ENCODE measurements at regions not wholly inside any gene's neighbourhood (a gene's known extent, or its start where the extent isn't known, plus 50 kb on each side); places are given as distances from the start of the nearest gene placed in this dataset.

DNA sequence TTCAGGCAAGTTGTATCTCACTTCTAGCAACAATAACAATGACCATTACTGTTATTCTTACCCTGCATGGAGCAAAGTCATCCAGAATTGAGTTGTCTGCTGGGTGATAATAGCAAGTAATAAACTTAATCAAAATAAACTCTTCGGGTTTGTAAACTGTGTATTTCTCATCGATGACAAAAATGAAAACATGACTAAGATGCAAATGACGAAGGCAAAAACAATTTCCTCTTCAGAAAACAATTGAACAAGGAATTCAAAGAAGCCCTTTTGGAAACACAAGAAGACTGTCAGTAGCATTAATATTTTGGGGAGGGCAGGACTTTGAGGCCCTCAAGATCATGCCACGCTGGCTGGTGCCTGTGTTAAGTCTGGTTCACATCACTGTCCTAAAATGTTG, 232.0 kb downstream of the BTG1 start:
- Mint-ChIP-seq H3K9me3 (peaks cover 9% of the 10 kb centered on the region), H3K4me3 (no peak overlapping the region), H3K4me1 (no peaks in the 10 kb centered on the region), H3K27me3 (no peaks in the 10 kb centered on the region), H3K27ac (no peak overlapping the region), H3K36me3 (ENCODE audit: low read depth) (no peaks in the 10 kb centered on the region)
- no peak for DNase-seq
- ChIA-PET CTCF (interaction anchor here (1.0 kb wide), 1 partner anchor 11 kb away, joined by 3 read pairs; no protein-coding TSS in a partner anchor), POLR2A (no interaction called here)

DNA sequence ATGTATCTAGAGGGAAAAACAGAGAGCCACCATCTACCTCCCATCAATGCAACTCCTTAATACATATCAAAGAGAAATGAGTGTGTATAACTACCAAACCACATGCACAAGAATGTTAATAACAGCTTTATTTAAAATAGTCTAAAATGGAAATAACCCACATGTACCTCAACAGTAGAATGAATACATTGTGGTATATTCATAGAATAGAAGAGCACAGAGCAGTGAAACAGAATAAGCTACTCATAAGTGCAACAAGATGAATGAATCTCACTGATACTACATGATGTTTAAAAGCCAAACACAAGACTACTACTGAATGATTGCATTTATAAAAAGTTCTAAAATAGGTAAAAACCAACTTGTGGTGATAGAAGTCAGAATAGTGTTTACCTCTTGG, 232.5 kb downstream of the BTG1 start:
- POLR2A ChIA-PET, result no interaction called here
- CTCF ChIA-PET, result interaction anchor here (1.0 kb wide), 1 partner anchor 12 kb away, joined by 3 read pairs; no protein-coding TSS in a partner anchor

DNA sequence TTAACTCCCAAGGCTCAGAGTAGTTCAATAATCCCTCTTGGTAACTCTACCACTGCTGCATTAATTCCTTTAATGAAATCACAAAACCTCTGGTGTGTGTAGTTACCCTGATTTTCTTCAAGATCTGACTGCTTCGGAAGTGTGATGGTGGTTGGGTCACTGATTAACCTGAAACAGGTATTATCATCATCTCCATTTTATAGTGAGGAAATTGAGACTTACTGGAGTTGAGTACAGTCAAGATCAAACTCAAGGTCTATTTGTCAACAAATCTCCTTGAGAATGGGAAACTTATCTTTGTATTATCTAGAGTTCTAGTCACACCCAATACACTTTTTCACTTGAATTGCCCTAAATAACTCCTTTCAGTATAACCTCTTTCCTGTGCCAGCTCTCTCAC, 233.5 kb downstream of the BTG1 start:
- CTCF ChIA-PET, result no interaction called here
- no peaks in the 10 kb centered on the region for H3K4me1 Mint-ChIP-seq
- H3K4me3 Mint-ChIP-seq, result no peak overlapping the region
- POLR2A ChIA-PET, result no interaction called here
- H3K36me3 Mint-ChIP-seq (ENCODE audit: low read depth), result no peaks in the 10 kb centered on the region
- no peaks in the 10 kb centered on the region for H3K27me3 Mint-ChIP-seq
- no peak for DNase-seq
- no peak overlapping the region for H3K27ac Mint-ChIP-seq
- peaks cover 16% of the 10 kb centered on the region for H3K9me3 Mint-ChIP-seq

More for the DNA sequence above, 232.5 kb downstream of the BTG1 start:
- no peaks in the 10 kb centered on the region for H3K4me1 Mint-ChIP-seq
- peaks cover 11% of the 10 kb centered on the region for H3K9me3 Mint-ChIP-seq
- H3K27ac Mint-ChIP-seq, result no peak overlapping the region
- no peak overlapping the region for H3K4me3 Mint-ChIP-seq
- H3K27me3 Mint-ChIP-seq, result no peaks in the 10 kb centered on the region
- no peak for DNase-seq
- H3K36me3 Mint-ChIP-seq (ENCODE audit: low read depth), result no peaks in the 10 kb centered on the region

DNA sequence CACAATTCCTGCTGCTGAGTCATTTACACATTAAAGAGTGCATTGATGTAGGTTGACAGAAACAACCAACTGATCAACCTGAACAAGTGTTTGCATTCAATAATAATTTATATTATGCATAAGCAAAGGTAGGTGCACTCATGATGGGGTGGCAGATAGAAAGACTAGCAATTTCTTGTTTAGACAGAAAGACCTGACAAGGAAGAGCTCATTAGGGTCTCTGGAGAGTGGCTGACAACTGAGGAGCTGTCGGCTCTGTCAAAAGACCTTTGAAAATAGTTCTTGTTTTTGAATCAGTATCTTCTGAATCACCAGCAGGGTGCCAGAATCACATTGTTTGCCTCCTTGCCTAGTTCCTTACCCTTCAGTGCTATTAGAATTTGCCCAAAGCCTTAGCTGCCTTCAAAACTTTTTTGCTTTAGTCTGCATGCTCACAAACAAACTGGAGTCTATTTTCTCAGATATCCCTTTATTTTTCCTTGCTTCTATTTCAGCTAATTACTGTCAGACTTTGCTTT, 234.7 kb downstream of the BTG1 start:
- Mint-ChIP-seq H3K27ac (no peak overlapping the region), H3K4me3 (no peak overlapping the region), H3K9me3 (peaks cover 10% of the 10 kb centered on the region), H3K36me3 (ENCODE audit: low read depth) (peaks cover under 1% of the 10 kb centered on the region), H3K4me1 (no peaks in the 10 kb centered on the region), H3K27me3 (no peaks in the 10 kb centered on the region)
- ChIA-PET POLR2A (no interaction called here), CTCF (interaction anchor here (1.0 to 1.6 kb wide), 2 partner anchors 24 to 119 kb away, joined by 3 to 4 read pairs; no protein-coding TSS in a partner anchor)
- DNase-seq, result no peak

DNA sequence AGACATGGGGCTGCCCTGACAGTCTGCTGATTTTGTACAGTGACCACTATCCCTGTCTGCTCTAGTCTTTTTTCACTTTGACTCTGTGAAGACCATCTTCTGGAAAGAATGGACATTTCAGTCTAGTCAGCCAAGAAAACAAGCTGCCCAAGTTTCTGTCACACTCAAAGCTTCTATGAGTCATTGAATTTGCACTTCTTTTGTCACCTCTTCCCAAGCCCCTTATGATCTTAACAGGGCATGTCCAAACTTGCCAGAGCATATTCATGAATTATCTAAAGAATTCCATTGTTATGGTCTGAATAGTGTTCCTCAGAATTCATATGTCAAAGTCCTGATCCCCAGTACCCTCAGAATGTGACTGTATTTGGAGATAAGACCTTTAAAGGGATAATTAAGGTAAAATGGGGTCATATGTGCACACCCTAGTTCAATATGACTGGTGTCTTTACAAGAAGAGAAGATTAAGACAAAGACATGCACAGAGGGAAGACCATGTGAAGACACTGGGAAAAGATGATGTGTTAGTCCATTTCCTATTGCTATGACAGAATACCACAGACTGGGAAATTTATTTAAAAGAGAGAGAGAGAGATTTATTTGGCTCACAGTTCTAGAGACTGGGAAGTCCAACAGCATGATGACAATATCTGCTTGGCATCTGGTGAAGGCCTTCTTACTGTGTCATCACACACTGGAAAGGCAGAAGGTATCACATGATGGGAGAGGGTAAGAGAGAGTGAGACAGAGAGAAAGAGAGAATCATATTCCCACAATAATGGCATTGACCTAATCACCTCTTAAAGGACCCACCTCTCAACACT, 242.6 kb downstream of the BTG1 start:
- ChIA-PET CTCF (interaction anchor here (0.8 kb wide), 1 partner anchor 12 kb away, joined by 3 read pairs; no protein-coding TSS in a partner anchor), POLR2A (no interaction called here)
- DNase-seq, result no peak

DNA sequence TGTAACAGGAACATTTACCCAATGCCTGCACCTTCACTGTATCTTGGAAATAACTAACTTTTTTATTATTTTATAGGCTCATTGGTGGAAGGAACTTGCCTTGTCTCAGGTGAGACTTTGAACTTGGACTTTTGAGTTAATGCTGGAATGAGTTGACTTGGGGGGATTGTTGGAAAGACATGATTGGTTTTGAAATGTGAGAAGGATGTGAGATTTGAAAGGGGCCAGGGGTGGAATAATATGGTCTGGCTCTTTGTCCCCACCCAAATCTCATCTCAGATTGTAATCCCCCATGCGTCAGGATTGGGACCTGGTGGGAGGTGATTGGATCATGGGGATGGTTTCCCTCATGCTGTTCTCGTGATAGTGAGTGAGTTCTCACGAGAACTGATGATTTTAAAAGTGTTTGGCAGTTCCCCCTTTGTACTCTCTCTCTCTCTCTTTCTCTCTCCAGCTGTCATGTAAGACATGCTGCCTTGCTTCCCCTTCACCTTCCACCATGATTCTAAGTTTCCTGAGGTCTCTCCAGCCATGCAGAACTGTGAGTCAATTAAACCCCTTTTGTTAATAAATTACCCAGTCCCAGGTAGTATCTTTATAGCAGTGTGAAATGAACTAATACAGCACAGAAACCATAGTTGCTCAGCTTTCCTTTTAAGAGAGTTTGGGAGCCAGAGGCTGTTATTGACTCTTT, 244.1 kb downstream of the BTG1 start:
- no peak overlapping the region for H3K4me3 Mint-ChIP-seq
- no peaks in the 10 kb centered on the region for H3K27me3 Mint-ChIP-seq
- peaks cover 31% of the 10 kb centered on the region for H3K9me3 Mint-ChIP-seq
- POLR2A ChIA-PET, result no interaction called here
- CTCF ChIA-PET, result interaction anchor here (0.7 to 1.6 kb wide), 2 partner anchors 18 to 105 kb away, joined by 3 to 4 read pairs; no protein-coding TSS in a partner anchor
- H3K36me3 Mint-ChIP-seq (ENCODE audit: low read depth), result peaks cover 7% of the 10 kb centered on the region
- DNase-seq, result no peak
- peaks cover 7% of the 10 kb centered on the region for H3K4me1 Mint-ChIP-seq
- H3K27ac Mint-ChIP-seq, result no peak overlapping the region

More for the DNA sequence above, 242.6 kb downstream of the BTG1 start:
- no peak overlapping the region for H3K27ac Mint-ChIP-seq
- H3K4me3 Mint-ChIP-seq, result no peak overlapping the region
- H3K9me3 Mint-ChIP-seq, result peaks cover 29% of the 10 kb centered on the region
- H3K27me3 Mint-ChIP-seq, result no peaks in the 10 kb centered on the region
- peaks cover 7% of the 10 kb centered on the region for H3K36me3 Mint-ChIP-seq (ENCODE audit: low read depth)
- H3K4me1 Mint-ChIP-seq, result peaks cover 7% of the 10 kb centered on the region

DNA sequence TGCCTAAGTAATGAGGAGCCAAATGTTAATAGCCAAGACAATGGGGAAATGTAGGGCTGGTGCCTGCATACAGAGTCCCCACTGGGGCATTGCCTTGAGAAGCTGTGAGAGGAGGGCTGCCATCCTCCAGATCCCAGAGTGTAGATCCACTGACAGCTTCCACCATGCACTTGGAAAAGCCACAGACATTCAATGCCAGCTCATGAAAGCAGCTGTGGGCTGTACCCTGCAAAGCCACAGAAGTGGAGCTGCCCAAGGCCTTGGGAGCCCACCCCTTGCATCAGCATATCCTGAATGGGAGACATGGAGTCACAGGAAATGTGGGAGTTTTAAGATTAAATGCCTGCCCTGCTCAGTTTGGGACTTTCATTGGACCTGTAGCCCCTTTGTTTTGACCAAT, 244.7 kb downstream of the BTG1 start:
- Mint-ChIP-seq H3K4me3 (no peak overlapping the region), H3K9me3 (peaks cover 31% of the 10 kb centered on the region), H3K27ac (no peak overlapping the region), H3K27me3 (no peaks in the 10 kb centered on the region), H3K4me1 (peaks cover 7% of the 10 kb centered on the region), H3K36me3 (ENCODE audit: low read depth) (peaks cover 8% of the 10 kb centered on the region)
- ChIA-PET POLR2A (no interaction called here), CTCF (interaction anchor here (0.7 to 1.6 kb wide), 2 partner anchors 18 to 105 kb away, joined by 3 to 4 read pairs; no protein-coding TSS in a partner anchor)
- no peak for DNase-seq

DNA sequence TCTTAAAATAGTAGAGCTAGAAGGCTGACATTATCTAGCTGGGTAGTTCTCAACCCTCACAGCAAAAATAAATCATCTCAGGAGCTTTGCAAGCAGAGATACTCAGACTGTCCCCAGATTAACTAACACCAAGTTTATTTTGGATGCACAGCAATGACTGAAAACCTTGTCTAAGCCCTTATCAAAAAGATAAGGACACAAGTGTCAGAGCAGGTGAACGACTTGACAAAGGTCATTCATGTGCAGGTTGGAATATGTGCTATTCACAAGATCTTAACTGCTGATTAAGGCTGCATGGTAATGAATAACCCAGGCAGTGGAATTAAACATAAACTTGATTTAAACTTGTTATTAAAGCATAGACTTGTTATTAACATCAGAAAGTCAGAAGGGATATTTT, 246.6 kb downstream of the BTG1 start:
- Mint-ChIP-seq H3K4me1 (peaks cover 3% of the 10 kb centered on the region), H3K9me3 (peaks cover 25% of the 10 kb centered on the region), H3K36me3 (ENCODE audit: low read depth) (peaks cover 5% of the 10 kb centered on the region), H3K27ac (no peak overlapping the region), H3K4me3 (no peak overlapping the region), H3K27me3 (no peaks in the 10 kb centered on the region)
- no peak for DNase-seq
- CTCF ChIA-PET, result interaction anchor here (1.0 kb wide), 1 partner anchor 32 kb away, joined by 3 read pairs; no protein-coding TSS in a partner anchor
- POLR2A ChIA-PET, result no interaction called here

DNA sequence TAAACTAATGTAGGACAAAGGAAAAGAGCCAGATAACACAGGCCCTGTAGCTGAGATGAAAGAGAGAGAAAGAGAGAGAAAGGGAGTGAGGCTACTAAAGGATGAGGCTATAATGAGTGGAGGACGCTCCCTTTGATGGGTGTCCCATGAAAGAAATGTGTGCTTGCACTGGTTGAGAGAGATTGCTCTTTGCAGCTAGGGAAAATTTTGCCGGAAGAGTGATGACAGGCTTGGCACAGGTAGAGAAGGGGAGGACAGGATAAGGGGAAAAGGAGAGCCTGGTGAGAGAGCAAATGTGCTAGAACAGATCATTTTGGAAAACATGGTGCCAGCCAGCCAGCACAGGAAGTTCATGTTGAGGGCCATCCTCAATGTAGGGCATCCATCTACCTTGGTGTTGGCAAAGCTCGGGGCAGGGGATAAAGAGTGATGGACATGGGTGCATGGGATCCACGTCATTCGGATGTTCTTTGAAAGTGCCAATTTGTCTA, 248.6 kb downstream of the BTG1 start:
- Mint-ChIP-seq H3K36me3 (ENCODE audit: low read depth) (peaks cover 2% of the 10 kb centered on the region), H3K27me3 (no peaks in the 10 kb centered on the region), H3K9me3 (peaks cover 16% of the 10 kb centered on the region), H3K4me1 (no peaks in the 10 kb centered on the region), H3K4me3 (no peak overlapping the region), H3K27ac (no peak overlapping the region)
- ChIA-PET CTCF (interaction anchor here (0.6 kb wide), 2 partner anchors 98 to 409 kb away, joined by 3 read pairs; no protein-coding TSS in a partner anchor), POLR2A (no interaction called here)
- DNase-seq, result no peak

DNA sequence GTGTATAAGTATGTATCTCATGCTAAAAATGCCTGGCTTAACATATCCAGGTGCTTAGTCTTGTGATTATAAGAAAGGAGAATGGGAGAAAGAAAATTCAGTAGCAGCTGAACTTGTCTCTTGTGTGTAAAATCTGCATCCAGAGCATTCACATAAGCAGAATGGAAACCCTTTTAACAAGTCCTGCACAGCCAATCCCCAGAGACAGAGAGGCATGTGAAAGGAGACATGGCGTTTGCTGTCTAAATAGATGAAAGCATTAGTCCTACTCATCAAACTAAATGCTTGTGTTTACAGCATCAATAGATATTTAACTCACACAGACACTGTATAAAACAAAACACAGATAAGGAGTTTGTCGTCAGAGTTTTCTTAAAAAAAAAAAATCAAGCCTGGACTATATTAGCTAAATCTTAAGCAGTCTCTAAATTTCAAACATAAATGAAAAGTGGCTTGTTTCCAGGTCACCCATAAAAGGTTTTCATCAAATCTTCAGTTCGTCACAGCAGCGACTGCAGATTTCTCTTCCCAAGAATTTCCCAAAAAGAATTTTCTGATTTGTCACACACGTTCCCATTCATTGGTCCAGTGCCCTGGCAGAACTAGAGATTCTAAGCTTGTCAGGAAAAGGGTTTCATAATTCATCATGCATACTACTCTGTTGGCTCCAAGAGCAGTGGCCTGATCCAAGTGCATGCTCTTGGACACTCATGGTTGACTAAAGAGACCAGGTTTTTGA, 249.2 kb downstream of the BTG1 start:
- Mint-ChIP-seq H3K36me3 (ENCODE audit: low read depth) (peaks cover 2% of the 10 kb centered on the region), H3K4me3 (no peak overlapping the region), H3K27ac (no peak overlapping the region), H3K27me3 (no peaks in the 10 kb centered on the region), H3K4me1 (no peaks in the 10 kb centered on the region), H3K9me3 (peaks cover 16% of the 10 kb centered on the region)
- DNase-seq, result no peak
- POLR2A ChIA-PET, result no interaction called here
- CTCF ChIA-PET, result interaction anchor here (0.6 kb wide), 2 partner anchors 99 to 410 kb away, joined by 3 read pairs; no protein-coding TSS in a partner anchor

DNA sequence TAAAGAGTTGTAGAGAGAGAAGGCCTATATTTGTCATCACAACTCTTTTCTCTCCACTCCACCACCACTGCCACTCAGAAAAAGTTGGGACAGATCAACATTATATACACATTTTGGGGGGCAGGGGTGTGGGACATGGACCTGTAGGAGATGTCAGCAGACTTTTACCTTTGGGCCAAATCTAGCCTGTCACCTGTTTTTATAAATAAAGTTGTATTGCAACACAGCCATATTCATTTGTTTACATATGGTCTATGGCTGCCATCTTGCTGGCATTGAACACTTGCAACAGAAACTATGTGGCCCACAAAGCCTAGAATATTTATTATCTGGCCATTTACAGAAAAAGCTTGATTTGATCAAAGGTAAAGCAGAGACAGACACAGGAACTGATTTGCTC, 250.7 kb downstream of the BTG1 start:
- DNase-seq, result no peak
- POLR2A ChIA-PET, result no interaction called here
- Mint-ChIP-seq H3K4me1 (no peaks in the 10 kb centered on the region), H3K4me3 (no peak overlapping the region), H3K27me3 (no peaks in the 10 kb centered on the region), H3K36me3 (ENCODE audit: low read depth) (peaks cover 2% of the 10 kb centered on the region), H3K27ac (no peak overlapping the region), H3K9me3 (peaks cover 9% of the 10 kb centered on the region)
- CTCF ChIA-PET, result interaction anchor here (1.1 kb wide), 1 partner anchor 36 kb away, joined by 3 read pairs; no protein-coding TSS in a partner anchor

DNA sequence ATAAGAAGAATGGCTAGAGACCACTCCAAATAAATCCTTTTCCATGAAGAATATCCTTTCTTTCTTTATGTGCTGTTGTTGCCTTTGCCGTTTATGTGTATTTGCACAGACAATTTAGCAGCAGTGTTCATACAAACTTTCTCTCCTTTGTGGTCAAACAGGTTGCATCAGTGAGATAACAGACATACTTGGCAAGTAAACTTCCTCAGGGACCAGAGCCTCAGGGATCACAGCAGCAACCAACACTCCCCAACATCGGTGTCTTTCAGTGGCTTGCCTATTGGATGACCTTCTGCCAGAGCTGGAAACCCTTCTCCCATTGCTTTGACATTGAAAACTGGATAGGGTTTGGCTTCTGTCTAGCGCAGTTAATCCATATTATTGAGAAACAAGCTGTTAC, 252.2 kb downstream of the BTG1 start:
- CTCF ChIA-PET, result interaction anchor here (1.1 kb wide), 1 partner anchor 34 kb away, joined by 3 read pairs; no protein-coding TSS in a partner anchor

More for the DNA sequence above, 252.2 kb downstream of the BTG1 start:
- Mint-ChIP-seq H3K36me3 (ENCODE audit: low read depth) (peaks cover 2% of the 10 kb centered on the region), H3K27me3 (no peaks in the 10 kb centered on the region), H3K4me3 (no peak overlapping the region), H3K27ac (no peak overlapping the region), H3K4me1 (no peaks in the 10 kb centered on the region), H3K9me3 (peaks cover 8% of the 10 kb centered on the region)
- POLR2A ChIA-PET, result no interaction called here
- DNase-seq, result no peak

Data from activated CD4-positive, alpha-beta T cell treated with anti-CD3 and anti-CD28 coated beads, Interleukin-2, amount 10 ng/mL, durations not matched to agents 7 days and 5 days (primary cell).